GM18861 (cell line): ENCODE measurements at regions not wholly inside any gene's neighbourhood (a gene's known extent, or its start where the extent isn't known, plus 50 kb on each side); places are given as distances from the start of the nearest gene placed in this dataset.
"Not testable (repeated sequence)": the region's sequence is repeated elsewhere in the genome, so short reads cannot be mapped to it uniquely, and the experiment has no call there.

Experiments
- ATAC-seq: cut with Tn5 transposase; IDR thresholded peaks from one replicate; pipeline ENCODE4 v1.9.1; 2021; ENCODE audit not compliant: unreplicated experiment

DNA sequence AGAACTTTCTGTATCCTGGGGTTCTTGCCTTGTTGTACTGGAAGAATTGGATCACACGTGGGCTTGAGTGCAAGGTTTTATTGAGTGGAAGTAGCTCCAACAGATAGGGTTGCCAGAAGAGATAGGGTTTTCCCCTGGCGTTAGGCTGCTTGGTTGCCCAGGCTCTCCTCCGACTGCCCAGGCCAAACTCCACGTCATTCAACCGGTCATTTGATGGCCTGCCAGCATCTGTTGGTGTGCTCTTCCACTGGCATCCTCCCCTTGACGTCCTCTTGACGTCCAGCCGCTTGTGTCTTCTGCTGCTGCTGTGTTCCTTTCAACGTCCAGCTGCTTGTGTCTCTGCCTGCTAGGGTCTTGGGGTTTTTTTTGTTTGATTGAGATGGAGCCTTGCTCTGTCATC lies 111.2 kb upstream of the XIST start:
- ATAC-seq = no peak

DNA sequence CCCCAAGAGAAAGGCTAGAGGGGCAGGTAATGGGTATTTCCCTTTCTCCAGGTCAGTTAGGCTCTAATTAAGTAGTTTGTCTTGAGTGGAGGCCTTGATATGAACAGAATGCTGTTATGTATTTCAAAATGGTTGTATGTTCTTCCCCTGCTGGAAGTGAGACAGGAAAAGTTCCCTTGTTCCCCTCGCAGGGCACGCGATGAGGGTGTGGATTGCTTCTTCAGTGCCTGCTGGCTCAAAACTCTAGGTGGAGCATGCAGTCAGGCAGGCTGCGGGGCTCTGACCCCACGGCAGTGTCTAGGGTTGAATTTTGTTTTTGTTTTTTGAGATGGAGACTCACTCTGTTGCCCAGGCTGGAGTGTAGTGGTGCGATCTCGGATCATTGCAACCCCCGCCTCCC lies 110.4 kb upstream of the XIST start:
- no peak for ATAC-seq

DNA sequence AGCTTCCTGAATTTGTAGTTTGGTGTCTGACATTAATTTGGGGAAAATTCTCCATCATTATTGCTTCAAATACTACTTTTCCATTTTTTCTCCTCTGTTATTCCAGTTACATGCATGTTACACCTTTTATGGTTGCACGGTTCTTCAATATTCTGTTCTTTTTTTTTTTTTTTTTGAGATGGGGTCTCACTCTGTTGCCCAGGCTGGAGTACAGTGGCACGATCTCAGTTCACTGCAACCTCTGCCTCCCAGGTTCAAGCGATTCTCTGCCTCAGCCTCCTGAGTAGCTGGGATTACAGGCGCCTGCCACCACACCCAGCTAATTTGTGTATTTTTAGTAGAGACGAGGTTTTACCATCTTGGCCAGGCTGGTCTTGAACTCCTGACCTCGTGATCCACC lies 109.4 kb upstream of the XIST start:
- ATAC-seq = not testable (repeated sequence)

DNA sequence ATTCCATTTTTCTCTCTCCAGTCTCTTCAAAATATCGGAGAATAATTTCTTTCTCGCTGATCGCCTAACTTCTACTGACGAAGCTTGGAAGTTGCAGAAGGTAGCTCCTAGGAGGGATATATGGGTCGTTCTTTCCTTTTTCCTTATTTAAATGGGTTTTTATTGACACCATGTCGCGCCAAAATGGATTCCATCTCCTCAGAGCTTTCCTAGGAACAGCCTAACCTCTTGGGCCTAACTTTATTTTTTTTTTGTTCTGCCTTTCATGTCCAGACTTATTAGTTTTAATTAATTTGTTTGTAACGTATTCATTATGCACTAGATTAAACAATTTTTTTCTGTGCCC lies 92.0 kb upstream of the XIST start:
- ATAC-seq = no peak

DNA sequence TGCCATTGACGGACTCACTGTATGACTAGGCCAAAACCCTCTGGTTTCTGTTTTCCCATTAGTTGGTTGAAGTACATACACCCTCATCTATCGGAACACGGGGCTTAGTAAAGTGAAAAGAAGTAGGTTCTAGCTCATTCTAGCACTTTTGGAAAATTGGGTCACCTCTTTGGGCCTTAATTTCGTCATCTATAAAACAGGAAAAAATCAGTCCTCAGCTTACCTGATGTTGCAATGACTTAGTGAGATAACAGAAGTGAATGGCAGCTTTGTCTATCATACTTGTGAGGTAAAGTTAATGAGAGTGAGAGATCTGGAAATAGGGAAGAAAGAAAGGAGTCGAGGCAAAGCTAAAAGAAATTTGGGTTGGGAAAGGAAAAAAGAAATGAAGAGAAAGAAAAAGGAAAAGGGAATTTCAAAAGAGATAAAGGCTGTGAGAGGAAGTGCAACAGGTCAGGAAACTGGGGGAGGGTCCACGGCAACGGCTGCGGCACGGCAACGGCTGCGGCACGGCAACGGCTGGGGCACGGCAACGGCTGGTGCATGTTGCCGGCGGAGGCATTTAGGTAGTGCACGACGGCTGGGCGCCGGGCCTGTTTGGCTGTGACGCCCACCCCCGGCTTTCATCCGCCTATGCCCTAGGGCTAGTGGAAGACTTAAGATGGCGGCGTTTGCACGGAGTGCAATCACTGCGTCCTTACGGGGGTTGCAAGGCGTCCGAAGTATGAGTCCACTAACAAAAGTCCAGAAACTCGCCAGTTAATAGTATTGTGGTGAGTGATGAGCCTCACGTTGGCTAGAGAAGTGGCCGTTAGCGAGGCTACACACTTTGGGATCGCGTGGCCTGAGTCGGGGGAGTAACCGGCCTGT lies 91.4 kb upstream of the XIST start:
- ATAC-seq = peak; percentile 97

DNA sequence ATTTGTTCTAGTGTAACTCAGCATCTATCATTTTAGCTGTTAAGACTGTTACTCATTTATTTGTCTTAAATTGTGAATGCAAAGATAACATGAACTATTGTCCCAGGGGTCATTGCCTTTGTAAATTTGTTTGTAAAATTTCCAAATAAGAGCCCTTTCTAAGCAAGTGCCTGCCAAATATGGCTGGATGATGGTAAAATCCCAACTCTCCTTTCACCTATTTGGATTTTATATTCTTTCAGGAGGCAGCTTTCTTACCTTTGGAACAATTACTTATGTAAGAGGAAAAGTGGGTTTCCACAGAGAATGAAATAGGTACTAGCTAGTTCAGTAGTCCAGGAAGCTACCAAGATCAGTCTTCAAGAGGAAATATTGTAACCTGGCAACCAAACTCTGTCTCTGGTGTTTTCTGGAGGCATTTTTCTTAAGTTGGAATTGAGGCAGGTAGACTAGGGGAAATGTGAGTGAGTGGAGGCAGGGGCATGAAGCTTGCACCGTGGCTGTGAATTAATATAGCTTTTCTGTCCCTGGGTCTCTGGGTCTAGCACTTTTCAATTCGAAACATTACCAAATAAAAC lies 88.5 kb upstream of the XIST start:
- ATAC-seq = no peak

DNA sequence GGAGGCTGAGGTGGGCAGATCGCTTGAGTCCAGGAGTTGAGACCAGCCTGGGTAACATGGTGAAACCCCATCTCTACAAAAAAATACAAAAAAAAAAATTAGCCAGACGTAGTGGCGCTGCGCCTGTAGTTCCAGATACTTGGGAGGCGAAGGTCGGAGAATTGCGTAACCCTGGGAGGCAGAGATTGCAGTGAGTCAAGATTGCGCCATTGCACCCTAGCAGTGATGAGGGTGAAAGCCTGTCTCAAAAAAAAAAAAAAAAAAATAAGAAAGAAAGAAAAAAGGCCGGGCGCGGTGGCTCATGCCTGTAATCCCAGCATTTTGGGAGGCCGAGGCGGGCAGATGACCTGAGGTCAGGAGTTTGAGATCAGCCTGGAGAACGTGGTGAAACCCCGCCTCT lies 85.3 kb upstream of the XIST start:
- not testable (repeated sequence) for ATAC-seq

DNA sequence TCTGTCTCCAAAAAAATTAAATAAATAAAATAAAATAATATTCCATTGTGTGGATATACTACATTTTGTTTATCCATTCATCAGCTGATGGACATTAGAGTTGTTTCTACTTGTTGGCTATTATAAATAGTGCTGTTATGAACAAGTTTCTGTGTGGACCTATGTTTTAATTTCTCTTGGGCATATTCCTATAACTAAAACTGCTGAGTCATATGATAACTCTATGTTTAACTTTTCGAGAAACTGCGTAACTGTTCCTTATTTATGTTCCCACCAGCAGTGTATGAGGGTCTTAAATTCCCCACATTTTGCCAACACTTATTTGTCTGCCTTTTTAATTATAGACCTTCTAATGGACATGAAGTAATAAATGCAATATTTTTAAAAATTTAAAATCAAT lies 80.0 kb upstream of the XIST start:
- ATAC-seq = no peak

DNA sequence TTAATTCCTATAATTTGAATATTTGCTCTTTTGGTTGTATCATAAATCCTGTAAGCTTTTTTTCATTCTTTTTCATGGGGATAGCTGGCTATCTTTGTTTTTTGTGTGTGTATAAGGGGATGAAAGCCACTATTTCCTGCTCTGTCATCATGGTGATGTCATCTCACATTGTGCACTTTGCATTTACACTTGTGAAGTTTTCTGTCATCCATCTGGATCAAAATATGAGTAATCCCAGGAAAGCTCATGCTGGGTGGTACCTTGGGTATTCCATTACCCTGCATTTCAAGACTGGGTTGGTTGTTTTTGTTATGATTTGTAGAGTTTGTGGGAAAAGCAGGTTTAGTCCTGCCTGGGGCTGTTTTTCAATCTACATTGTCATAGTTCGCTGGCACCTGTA lies 77.8 kb upstream of the XIST start:
- ATAC-seq = no peak

DNA sequence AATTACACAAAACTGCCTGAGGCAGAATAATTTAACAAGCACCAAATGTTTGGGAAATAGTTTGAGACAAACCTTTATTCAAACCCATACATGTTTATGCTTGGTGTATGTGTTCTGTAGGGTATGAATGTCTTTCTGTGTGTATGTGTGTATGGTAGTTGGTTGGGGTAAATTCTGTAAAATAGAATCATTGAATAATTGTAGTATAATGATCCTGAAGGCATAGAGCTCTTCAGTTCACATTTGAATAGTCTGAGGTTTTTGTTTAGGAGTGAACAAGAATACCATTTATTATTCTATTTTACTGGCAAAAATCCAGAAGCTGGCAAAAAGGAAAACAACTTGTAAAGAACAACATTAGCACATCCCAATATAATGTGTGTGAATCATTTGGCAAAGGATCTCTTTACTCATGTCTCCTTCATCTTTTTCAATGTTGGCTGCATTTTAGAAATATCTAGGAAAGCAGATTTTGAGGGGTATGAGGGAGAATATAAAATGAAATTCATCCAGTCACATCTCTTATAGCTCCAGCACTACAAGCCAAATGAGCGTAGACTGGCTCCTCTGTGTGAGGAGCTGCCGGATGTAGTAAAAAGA lies 70.4 kb upstream of the XIST start:
- ATAC-seq = no peak

DNA sequence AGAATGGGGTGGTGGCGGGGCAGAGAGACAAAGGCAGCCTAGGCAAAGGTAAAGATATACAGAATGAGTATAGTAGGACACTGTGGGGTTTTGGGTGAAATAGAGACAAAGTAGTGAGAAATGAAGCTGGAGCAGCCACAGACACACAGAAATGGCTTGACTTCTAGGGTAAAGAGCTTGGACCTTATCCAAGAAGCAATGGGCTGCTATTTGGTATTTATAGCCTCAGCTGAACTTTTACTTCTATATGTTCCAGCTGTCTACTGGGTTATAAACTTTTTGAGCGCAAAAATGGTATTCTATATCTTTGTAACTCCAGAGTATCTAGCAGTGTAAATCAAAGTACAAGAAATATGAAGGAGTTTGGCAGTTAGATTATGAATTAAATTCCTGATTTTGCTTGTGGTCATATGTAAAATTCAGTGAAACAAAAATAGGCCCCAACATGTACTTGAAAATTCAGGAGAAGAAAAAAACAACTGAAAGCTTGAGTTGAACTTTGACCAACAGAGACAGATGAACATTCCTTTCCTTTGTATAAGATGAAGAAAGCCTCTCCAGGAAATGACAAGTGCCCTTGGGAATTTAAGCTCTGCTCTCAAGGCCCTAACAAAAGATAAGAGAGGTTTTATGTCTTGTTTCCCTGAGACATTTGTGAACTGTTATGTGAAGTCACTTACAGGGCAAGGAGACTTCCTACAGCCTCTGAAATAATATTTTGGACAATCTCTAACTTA lies 64.6 kb upstream of the XIST start:
- no peak for ATAC-seq

DNA sequence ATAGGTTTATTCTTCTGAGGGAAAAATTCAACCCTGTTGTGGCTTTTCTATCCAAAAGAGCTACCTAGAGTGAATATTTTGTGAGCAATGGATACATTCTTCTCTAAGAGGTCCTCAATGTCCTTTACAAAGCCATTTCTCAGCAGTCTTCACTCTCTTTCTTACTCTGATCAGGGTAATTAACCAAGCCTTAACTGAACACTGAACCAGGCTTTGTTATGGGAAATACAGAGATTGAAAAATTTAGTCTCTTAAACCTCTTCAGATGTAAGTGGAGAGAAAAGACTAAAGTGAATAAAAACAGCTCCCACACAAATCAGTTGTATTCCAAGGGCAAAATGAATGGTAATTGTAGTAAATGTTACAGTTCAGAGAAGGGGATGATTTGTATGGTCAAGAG lies 64.0 kb upstream of the XIST start:
- no peak for ATAC-seq

DNA sequence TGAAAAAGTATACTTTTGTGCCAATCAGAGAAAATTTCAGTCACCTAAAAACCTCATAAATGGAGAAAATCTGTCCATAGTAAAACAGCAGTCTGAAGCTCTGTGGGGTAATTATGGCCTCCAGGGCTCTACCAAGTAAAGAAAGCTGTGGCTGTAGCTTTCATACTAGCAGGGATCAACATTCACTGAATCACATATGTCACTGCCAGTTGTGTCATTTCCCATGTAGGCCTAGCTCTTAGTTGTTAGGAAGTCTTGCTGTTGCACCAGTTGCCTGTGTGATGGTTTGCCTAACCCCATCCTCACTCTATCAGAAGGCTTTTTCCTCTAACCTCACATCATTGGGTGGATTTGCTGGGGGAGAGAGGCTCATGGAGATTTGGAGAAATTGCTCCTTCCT lies 62.3 kb upstream of the XIST start:
- ATAC-seq = not testable (repeated sequence)

DNA sequence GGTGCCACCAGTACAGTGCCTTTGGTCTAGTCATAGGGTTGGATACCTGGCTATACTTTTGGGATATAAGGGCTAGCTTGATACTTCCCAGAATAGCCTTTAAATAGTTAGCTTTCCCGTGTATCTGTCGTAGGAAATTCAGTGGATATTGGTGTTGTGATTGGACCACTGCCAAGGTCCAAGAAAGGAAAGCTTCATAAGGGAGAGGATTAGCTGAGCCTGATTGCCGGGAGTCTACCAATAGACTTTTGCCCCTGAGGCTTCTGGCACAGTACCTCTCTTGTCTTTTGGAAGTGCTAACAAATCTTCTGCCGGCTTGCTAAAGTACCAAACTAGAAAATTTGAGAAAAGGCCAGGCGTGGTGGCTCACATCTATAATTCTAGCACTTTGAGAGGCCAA lies 61.1 kb upstream of the XIST start:
- no peak for ATAC-seq

DNA sequence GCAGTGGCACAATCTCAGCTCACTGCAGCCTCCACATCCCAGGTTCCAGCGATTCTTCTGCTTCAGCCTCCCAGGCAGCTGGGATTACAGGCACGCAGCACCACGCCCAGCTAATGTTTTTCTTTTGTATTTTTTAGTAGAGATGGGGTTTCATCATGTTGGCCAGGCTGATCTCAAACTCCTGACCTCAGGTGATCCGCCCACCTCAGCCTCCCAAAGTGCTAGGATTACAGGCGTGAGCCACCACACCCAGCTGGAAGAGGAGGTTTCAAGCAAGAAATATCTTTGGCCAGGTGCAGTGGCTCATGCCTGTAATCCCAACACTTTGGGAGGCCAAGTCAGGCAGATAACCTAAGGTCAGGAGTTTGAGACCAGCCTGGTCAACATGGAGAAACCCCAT lies 59.4 kb upstream of the XIST start:
- ATAC-seq = not testable (repeated sequence)

DNA sequence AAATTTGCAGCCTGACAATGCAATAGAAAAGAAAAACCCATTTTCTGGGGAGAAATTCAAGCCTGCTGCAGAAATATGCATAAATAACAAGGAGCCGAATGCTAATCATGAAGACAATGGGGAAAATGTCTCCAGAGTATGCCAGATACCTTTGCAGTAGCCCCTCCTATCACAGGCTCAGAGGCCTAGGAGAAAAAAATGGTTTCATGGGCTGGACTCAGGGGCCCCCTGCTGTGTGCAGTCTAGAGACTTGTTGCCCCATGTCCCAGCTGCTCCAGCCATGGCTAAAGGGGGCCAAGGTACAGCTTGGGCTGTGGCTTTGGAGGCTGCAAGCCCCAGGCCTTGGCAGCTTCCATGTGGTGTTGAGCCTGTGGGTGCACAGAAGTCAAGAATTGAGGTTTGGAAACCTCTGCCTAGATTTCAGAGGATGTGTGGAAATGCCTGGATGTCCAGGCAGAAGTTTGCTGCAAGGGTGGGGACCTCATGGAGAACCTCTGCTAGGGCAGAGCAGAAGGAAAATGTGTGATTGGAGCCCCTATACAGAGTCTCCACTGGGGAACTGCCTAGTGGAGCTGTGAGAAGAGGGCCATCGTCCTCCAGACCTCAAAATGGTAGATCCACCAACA lies 53.3 kb upstream of the XIST start:
- not testable (repeated sequence) for ATAC-seq

DNA sequence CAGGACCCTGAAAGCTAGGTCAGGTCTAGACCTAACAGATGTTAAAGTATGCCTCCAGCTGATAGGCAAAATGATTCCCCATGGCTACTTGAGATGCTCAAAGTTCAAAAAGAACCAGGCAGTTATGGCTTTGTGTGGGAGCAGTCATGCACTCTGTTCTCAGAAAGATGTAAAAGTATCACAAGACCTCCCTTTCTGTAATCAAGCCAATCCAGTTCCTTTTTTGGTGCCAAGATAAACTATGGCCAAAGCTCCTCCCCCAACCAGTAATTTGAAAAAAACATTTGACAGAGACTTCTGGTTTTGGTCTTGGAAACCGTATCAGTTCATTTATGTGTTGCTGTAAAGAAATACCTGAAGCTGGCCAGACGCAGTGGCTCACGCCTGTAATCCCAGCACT lies 51.4 kb upstream of the XIST start:
- no peak for ATAC-seq
